ENCODE measurements at regions not wholly inside any gene's neighbourhood (a gene's known extent, or its start where the extent isn't known, plus 50 kb on each side); places are given as distances from the start of the nearest gene placed in this dataset.

GRCh38 chr4:156659983-156660382 is 311.6 kb downstream of the PDGFC start:
- H3K4me1 ChIP-seq (ENCODE audit: control insufficient read depth, insufficient read depth, low read length): no peaks in the 10 kb centered on the region
- no CpG with 5 or more reads among the region's 3 CpGs for whole genome bisulfite sequencing (ENCODE audit: insufficient coverage)
- H3K9me3 ChIP-seq (ENCODE audit: control insufficient read depth, insufficient read depth, low read length): peaks cover 2% of the 10 kb centered on the region
- no peak overlapping the region for H3K4me3 ChIP-seq (ENCODE audit: low read depth, low read length)
- no peaks in the 10 kb centered on the region for H3K27me3 ChIP-seq (ENCODE audit: control insufficient read depth, insufficient read depth, low read length)
- no peak for DNase-seq (ENCODE audit: low read depth in 4 of 6, low spot score in 6 of 6)
- no peak overlapping the region for H3K27ac ChIP-seq (ENCODE audit: low read depth, low read length)
- H3K36me3 ChIP-seq (ENCODE audit: control insufficient read depth, insufficient read depth, low read length): no peaks in the 10 kb centered on the region

GRCh38 chr4:156659570-156659969 is 312.0 kb downstream of the PDGFC start:
- peaks cover 2% of the 10 kb centered on the region for H3K9me3 ChIP-seq (ENCODE audit: control insufficient read depth, insufficient read depth, low read length)
- H3K27me3 ChIP-seq (ENCODE audit: control insufficient read depth, insufficient read depth, low read length): no peaks in the 10 kb centered on the region
- H3K36me3 ChIP-seq (ENCODE audit: control insufficient read depth, insufficient read depth, low read length): no peaks in the 10 kb centered on the region
- DNase-seq (ENCODE audit: low read depth in 4 of 6, low spot score in 6 of 6): no peak
- H3K27ac ChIP-seq (ENCODE audit: low read depth, low read length): no peak overlapping the region
- H3K4me3 ChIP-seq (ENCODE audit: low read depth, low read length): no peak overlapping the region
- no peaks in the 10 kb centered on the region for H3K4me1 ChIP-seq (ENCODE audit: control insufficient read depth, insufficient read depth, low read length)
- 29% methylated on average over 1 of the region's 2 CpGs for WGBS (ENCODE audit: insufficient coverage)

GRCh38 chr4:156656896-156657295 is 314.7 kb downstream of the PDGFC start:
- no peaks in the 10 kb centered on the region for H3K27me3 ChIP-seq (ENCODE audit: control insufficient read depth, insufficient read depth, low read length)
- DNase-seq (ENCODE audit: low read depth in 4 of 6, low spot score in 6 of 6): no peak
- no peaks in the 10 kb centered on the region for H3K36me3 ChIP-seq (ENCODE audit: control insufficient read depth, insufficient read depth, low read length)
- no peak overlapping the region for H3K4me3 ChIP-seq (ENCODE audit: low read depth, low read length)
- H3K27ac ChIP-seq (ENCODE audit: low read depth, low read length): no peak overlapping the region
- peaks cover 2% of the 10 kb centered on the region for H3K9me3 ChIP-seq (ENCODE audit: control insufficient read depth, insufficient read depth, low read length)
- H3K4me1 ChIP-seq (ENCODE audit: control insufficient read depth, insufficient read depth, low read length): no peaks in the 10 kb centered on the region
- no CpG with 5 or more reads among the region's 2 CpGs for WGBS (ENCODE audit: insufficient coverage)

- DNase-seq (ENCODE audit: low read depth in 4 of 6, low spot score in 6 of 6): no peak
- Histone ChIP-seq H3K4me3 (ENCODE audit: low read depth, low read length) (no peak overlapping the region), H3K4me1 (ENCODE audit: control insufficient read depth, insufficient read depth, low read length) (no peaks in the 10 kb centered on the region), H3K27ac (ENCODE audit: low read depth, low read length) (no peak overlapping the region), H3K27me3 (ENCODE audit: control insufficient read depth, insufficient read depth, low read length) (no peaks in the 10 kb centered on the region), H3K36me3 (ENCODE audit: control insufficient read depth, insufficient read depth, low read length) (no peaks in the 10 kb centered on the region), H3K9me3 (ENCODE audit: control insufficient read depth, insufficient read depth, low read length) (peaks cover 1% of the 10 kb centered on the region)
- 100% methylated on average over 2 of the region's 5 CpGs for WGBS (ENCODE audit: insufficient coverage)
Observed at GRCh38 chr4:156654410-156654809, 317.2 kb downstream of the PDGFC start.

- no peak overlapping the region for H3K27ac ChIP-seq (ENCODE audit: low read depth, low read length)
- no peak overlapping the region for H3K4me3 ChIP-seq (ENCODE audit: low read depth, low read length)
- H3K9me3 ChIP-seq (ENCODE audit: control insufficient read depth, insufficient read depth, low read length): no peaks in the 10 kb centered on the region
- H3K36me3 ChIP-seq (ENCODE audit: control insufficient read depth, insufficient read depth, low read length): no peaks in the 10 kb centered on the region
- DNase-seq (ENCODE audit: low read depth in 4 of 6, low spot score in 6 of 6): no peak
- H3K27me3 ChIP-seq (ENCODE audit: control insufficient read depth, insufficient read depth, low read length): no peaks in the 10 kb centered on the region
- H3K4me1 ChIP-seq (ENCODE audit: control insufficient read depth, insufficient read depth, low read length): no peaks in the 10 kb centered on the region
Observed at GRCh38 chr4:156643826-156644225, 327.8 kb downstream of the PDGFC start.

GRCh38 chr4:156642161-156642560 is 329.4 kb downstream of the PDGFC start:
- H3K36me3 ChIP-seq (ENCODE audit: control insufficient read depth, insufficient read depth, low read length): no peaks in the 10 kb centered on the region
- H3K27me3 ChIP-seq (ENCODE audit: control insufficient read depth, insufficient read depth, low read length): no peaks in the 10 kb centered on the region
- H3K9me3 ChIP-seq (ENCODE audit: control insufficient read depth, insufficient read depth, low read length): no peaks in the 10 kb centered on the region
- no peak overlapping the region for H3K27ac ChIP-seq (ENCODE audit: low read depth, low read length)
- WGBS (ENCODE audit: insufficient coverage): 96% methylated on average over 2 of the region's 3 CpGs
- no peak overlapping the region for H3K4me3 ChIP-seq (ENCODE audit: low read depth, low read length)
- DNase-seq (ENCODE audit: low read depth in 4 of 6, low spot score in 6 of 6): no peak
- no peaks in the 10 kb centered on the region for H3K4me1 ChIP-seq (ENCODE audit: control insufficient read depth, insufficient read depth, low read length)

GRCh38 chr4:156638925-156639605 is 332.5 kb downstream of the PDGFC start:
- Histone ChIP-seq H3K36me3 (ENCODE audit: control insufficient read depth, insufficient read depth, low read length) (no peaks in the 10 kb centered on the region), H3K4me3 (ENCODE audit: low read depth, low read length) (no peak overlapping the region), H3K27me3 (ENCODE audit: control insufficient read depth, insufficient read depth, low read length) (no peaks in the 10 kb centered on the region), H3K9me3 (ENCODE audit: control insufficient read depth, insufficient read depth, low read length) (no peaks in the 10 kb centered on the region), H3K27ac (ENCODE audit: low read depth, low read length) (no peak overlapping the region), H3K4me1 (ENCODE audit: control insufficient read depth, insufficient read depth, low read length) (no peaks in the 10 kb centered on the region)
- peak in 2 of 6 donors; percentile 41 to 89 for DNase-seq (ENCODE audit: low read depth in 4 of 6, low spot score in 6 of 6)
- 44% methylated on average over 3 of the region's 4 CpGs for WGBS (ENCODE audit: insufficient coverage)

DNA sequence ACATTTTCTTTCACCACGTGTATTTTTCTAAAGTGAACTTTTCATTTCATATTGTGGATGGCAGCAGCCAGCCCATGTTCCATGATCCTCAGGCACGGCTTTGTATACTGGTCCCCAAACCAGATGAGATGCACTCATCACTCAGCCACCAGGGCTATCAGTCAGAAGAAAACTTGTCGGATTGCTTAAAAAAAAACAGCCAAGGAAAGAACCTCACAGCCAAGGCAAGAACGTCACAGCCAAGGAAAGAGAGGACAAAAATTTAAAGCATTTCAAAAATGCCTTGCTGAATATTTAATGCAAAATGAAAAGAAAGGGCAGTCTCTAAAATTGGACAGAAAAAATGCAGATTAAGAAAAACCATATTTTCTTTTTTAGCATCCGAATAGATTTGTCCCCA is 333.3 kb downstream of the PDGFC start:
- no peaks in the 10 kb centered on the region for H3K9me3 ChIP-seq (ENCODE audit: control insufficient read depth, insufficient read depth, low read length)
- no peaks in the 10 kb centered on the region for H3K36me3 ChIP-seq (ENCODE audit: control insufficient read depth, insufficient read depth, low read length)
- H3K27ac ChIP-seq (ENCODE audit: low read depth, low read length): no peak overlapping the region
- H3K4me1 ChIP-seq (ENCODE audit: control insufficient read depth, insufficient read depth, low read length): no peaks in the 10 kb centered on the region
- H3K27me3 ChIP-seq (ENCODE audit: control insufficient read depth, insufficient read depth, low read length): no peaks in the 10 kb centered on the region
- WGBS (ENCODE audit: insufficient coverage): 48% methylated on average over 3 of the region's 5 CpGs
- DNase-seq (ENCODE audit: low read depth in 4 of 6, low spot score in 6 of 6): peak in 1 of 6 donors; percentile 45
- no peak overlapping the region for H3K4me3 ChIP-seq (ENCODE audit: low read depth, low read length)

DNA sequence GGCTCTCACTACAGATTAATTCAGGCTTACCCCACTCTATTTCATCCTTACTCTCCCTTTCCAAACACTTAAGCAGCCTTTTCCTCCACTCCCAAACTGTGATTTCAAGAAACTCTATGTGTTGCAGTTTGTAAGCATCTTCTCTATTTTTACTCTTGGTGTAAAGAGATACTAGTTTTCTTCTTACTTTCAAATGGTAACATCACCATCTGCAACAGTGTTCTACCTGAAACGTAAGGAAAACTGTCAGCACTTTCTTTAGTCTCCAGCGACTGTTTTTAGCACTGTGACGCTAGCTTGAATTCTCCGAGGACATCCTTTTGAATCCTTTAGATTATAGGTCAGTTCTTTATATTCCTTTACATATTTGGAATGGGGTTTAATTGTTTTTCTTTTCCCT is 335.2 kb downstream of the PDGFC start:
- H3K27ac ChIP-seq (ENCODE audit: low read depth, low read length): no peak overlapping the region
- no peaks in the 10 kb centered on the region for H3K36me3 ChIP-seq (ENCODE audit: control insufficient read depth, insufficient read depth, low read length)
- H3K4me3 ChIP-seq (ENCODE audit: low read depth, low read length): no peak overlapping the region
- H3K9me3 ChIP-seq (ENCODE audit: control insufficient read depth, insufficient read depth, low read length): no peaks in the 10 kb centered on the region
- peak in 1 of 6 donors; percentile 21 for DNase-seq (ENCODE audit: low read depth in 4 of 6, low spot score in 6 of 6)
- no CpG with 5 or more reads among the region's 4 CpGs for WGBS (ENCODE audit: insufficient coverage)
- no peaks in the 10 kb centered on the region for H3K27me3 ChIP-seq (ENCODE audit: control insufficient read depth, insufficient read depth, low read length)
- no peaks in the 10 kb centered on the region for H3K4me1 ChIP-seq (ENCODE audit: control insufficient read depth, insufficient read depth, low read length)

- Histone ChIP-seq H3K27ac (ENCODE audit: low read depth, low read length) (no peak overlapping the region), H3K9me3 (ENCODE audit: control insufficient read depth, insufficient read depth, low read length) (no peaks in the 10 kb centered on the region), H3K27me3 (ENCODE audit: control insufficient read depth, insufficient read depth, low read length) (no peaks in the 10 kb centered on the region), H3K36me3 (ENCODE audit: control insufficient read depth, insufficient read depth, low read length) (no peaks in the 10 kb centered on the region), H3K4me3 (ENCODE audit: low read depth, low read length) (no peak overlapping the region), H3K4me1 (ENCODE audit: control insufficient read depth, insufficient read depth, low read length) (no peaks in the 10 kb centered on the region)
- no CpG with 5 or more reads among the region's 1 CpG for WGBS (ENCODE audit: insufficient coverage)
- peak in 1 of 6 donors; percentile 11 for DNase-seq (ENCODE audit: low read depth in 4 of 6, low spot score in 6 of 6)
Observed at GRCh38 chr4:156635051-156635450, 336.5 kb downstream of the PDGFC start.
